Prostate gland (tissue), 2 donors: ENCODE measurements at regions not wholly inside any gene's neighbourhood (a gene's known extent, or its start where the extent isn't known, plus 50 kb on each side); places are given as distances from the start of the nearest gene placed in this dataset.

Experiments used
- DNase-seq: peaks from one replicate; pipeline ENCODE4 v3.0.0-alpha.2; 2019; ENCODE audit warnings: low spot score
- H3K27ac ChIP-seq, 2 donors: fragments of 200-600 bp; sonication (generic); 2 replicates each; pipeline ENCODE4 v1.5.1; 2017 to 2019
- H3K27me3 ChIP-seq: fragments of 200-600 bp; sonication (generic); replicated peaks from 2 replicates; pipeline ENCODE4 v1.5.1; 2019; ENCODE audit not compliant: insufficient read depth
- H3K36me3 ChIP-seq, 2 donors: fragments of 200-600 bp; sonication (generic); 1 replicate in 1 of 2; 2 replicates in 1 of 2; pipeline versions ENCODE4 v1.5.1 to v1.8.1; 2017 to 2019
- H3K4me1 ChIP-seq: fragments of 200-600 bp; sonication (generic); replicated peaks from 2 replicates; pipeline ENCODE4 v1.5.1; 2019
- H3K4me3 ChIP-seq, 2 donors: fragments of 200-600 bp; sonication (generic); 2 replicates each; pipeline ENCODE4 v1.5.1; 2017 to 2019
- H3K9me3 ChIP-seq: fragments of 200-600 bp; sonication (generic); 2 replicates; pipeline ENCODE4 v1.5.1; 2017
- POLR2A ChIP-seq: fragments of 450-650 bp; IDR thresholded peaks from one replicate; pipeline ENCODE4 v1.6.1; 2016; ENCODE audit warnings: antibody characterized with exemption, mild to moderate bottlenecking
- POLR2AphosphoS5 ChIP-seq: sonication (generic); formaldehyde crosslinking; IDR thresholded peaks from one replicate; pipeline ENCODE4 v1.6.1; 2017; ENCODE audit warnings: antibody characterized with exemption
- WGBS: methylation state at CpG from one replicate; pipeline ENCODE4 v1.1.5; 2018; 5-methylcytosine and 5-hydroxymethylcytosine counted together
- intact Hi-C: fragments of 100-400 bp; cut with DNase I; formaldehyde crosslinking; loops from one replicate; pipeline ENCODE4 v1.14.2; 2022
- TF ChIP-seq, protein P1 (sequence below), 4 experiments: fragments of 200-600 bp in 2 of 4; fragments of 450-650 bp in 2 of 4; sonication (generic) in 2 of 4; IDR thresholded peaks; 1 replicate in 3 of 4; 2 replicates in 1 of 4; pipeline ENCODE4 v1.5.1; 2016 to 2019; ENCODE audit warnings: antibody characterized with exemption in 4 of 4, mild to moderate bottlenecking in 2 of 4, moderate library complexity in 2 of 4

DNA sequence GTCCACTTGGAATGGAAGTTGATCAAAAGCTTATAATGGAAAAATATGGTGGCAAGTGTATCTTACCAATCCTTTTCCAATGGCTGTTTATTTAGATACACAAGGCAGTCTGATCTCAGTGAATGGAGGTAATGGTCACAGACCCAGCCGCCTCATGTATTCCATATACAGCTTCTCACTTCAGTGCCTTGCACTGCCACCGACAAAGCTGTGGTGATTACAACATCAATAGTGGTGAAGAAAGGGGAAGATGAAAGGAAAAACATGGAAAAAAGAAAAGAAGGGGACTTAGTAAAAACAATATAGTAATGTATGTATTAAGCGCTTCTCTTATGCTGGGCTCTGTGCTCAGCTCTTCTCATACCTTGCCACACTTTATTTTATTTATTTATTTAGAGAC lies 297.3 kb upstream of the RASA1 start:
- intact Hi-C loops = no loop called here

DNA sequence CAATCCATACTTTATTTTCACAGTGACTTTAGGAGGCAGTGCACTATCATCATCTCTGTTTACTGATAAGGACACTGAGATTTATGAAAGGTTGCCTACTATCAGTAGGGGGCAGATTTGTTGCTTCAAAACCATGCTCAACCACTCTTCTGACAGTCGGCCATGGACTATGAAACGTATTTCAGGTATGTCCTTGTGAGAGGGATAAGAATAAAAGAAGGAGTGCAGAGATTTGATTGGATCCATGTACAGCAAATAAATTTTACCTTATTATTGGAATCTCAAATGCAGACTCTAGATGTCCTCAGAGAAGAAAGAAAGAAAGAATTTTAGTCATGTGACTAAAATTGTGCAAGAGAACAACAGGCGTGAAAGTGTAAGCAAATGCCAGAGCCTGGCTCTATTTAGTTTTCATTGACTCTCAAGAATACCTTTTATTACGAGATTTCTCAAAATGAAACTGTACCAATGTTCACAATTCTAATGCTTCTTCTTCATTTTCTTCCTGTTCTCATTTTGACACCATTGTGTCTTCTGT lies 296.6 kb upstream of the RASA1 start:
- intact Hi-C loops = no loop called here
- TF ChIP-seq, protein P1, sequence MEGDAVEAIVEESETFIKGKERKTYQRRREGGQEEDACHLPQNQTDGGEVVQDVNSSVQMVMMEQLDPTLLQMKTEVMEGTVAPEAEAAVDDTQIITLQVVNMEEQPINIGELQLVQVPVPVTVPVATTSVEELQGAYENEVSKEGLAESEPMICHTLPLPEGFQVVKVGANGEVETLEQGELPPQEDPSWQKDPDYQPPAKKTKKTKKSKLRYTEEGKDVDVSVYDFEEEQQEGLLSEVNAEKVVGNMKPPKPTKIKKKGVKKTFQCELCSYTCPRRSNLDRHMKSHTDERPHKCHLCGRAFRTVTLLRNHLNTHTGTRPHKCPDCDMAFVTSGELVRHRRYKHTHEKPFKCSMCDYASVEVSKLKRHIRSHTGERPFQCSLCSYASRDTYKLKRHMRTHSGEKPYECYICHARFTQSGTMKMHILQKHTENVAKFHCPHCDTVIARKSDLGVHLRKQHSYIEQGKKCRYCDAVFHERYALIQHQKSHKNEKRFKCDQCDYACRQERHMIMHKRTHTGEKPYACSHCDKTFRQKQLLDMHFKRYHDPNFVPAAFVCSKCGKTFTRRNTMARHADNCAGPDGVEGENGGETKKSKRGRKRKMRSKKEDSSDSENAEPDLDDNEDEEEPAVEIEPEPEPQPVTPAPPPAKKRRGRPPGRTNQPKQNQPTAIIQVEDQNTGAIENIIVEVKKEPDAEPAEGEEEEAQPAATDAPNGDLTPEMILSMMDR (IDR thresholded peaks at IDR 0.05) = peak in 2 of 4 experiments; percentile 11 to 15
- TF ChIP-seq POLR2A = no peak
- 34% methylated on average over 4 of the region's 4 CpGs for WGBS

More for the DNA sequence above, 297.3 kb upstream of the RASA1 start:
- no peaks in the 10 kb centered on the region for H3K27me3 ChIP-seq
- no peaks in the 10 kb centered on the region for H3K4me1 ChIP-seq
- no peak overlapping the region for H3K27ac ChIP-seq
- no peak for DNase-seq
- no peaks in the 10 kb centered on the region for H3K36me3 ChIP-seq
- no peak overlapping the region for H3K4me3 ChIP-seq
- 87% methylated on average over 3 of the region's 3 CpGs for WGBS
- TF ChIP-seq POLR2A (no peak), POLR2AphosphoS5 (no peak)
- TF ChIP-seq, protein P1 (IDR thresholded peaks at IDR 0.05) = no peak
- H3K9me3 ChIP-seq = no peaks in the 10 kb centered on the region

DNA sequence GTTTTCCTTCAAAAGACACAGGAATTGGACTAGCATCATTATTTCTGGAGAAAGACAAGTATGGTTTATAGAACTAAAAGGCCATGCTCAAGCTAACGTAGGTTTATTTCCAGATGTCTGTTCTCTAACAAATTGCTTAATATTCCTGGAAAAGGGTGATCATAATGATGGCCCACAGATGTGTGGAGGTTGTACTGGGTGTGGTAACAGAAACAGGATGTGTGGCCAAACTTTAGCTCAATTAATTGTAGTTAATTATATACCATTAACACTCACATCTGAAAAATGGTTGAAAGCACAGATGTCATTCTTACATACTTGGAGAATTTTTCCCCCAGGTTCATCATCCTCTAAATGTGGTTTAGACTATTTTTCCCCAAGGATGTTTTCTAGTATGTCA lies 292.7 kb upstream of the RASA1 start:
- no peak for DNase-seq
- TF ChIP-seq POLR2A (no peak), POLR2AphosphoS5 (no peak)
- TF ChIP-seq, protein P1 (IDR thresholded peaks at IDR 0.05) = no peak
- Histone ChIP-seq H3K4me1 (no peaks in the 10 kb centered on the region), H3K27ac (no peak overlapping the region), H3K27me3 (no peaks in the 10 kb centered on the region), H3K4me3 (no peak overlapping the region), H3K36me3 (no peaks in the 10 kb centered on the region), H3K9me3 (no peaks in the 10 kb centered on the region)
- intact Hi-C loops = no loop called here
- 57% methylated on average over 1 of the region's 1 CpG for whole genome bisulfite sequencing

More for the DNA sequence above, 296.6 kb upstream of the RASA1 start:
- Histone ChIP-seq H3K9me3 (no peaks in the 10 kb centered on the region), H3K27ac (no peak overlapping the region), H3K27me3 (no peaks in the 10 kb centered on the region), H3K4me1 (no peaks in the 10 kb centered on the region), H3K36me3 (no peaks in the 10 kb centered on the region), H3K4me3 (no peak overlapping the region)
- no peak for DNase-seq

DNA sequence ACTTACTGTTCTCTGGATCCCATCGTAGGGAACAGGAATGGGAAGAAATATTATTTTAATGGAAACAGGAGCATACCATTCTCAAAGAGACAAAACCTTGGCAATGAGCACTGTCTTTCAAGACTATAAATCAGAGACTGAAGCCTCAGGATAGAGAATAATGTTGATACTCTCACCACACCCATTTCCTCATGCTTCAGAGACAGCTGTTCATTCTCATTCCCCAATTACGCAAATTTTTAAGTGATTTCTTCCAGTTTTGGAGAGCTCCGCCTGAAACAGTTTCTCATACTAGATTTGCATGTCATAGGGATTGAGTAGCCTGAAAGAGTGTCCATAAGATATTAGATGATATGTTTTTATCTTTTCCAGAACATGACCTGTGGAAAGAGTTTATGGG lies 290.5 kb upstream of the RASA1 start:
- TF ChIP-seq, protein P1 (IDR thresholded peaks at IDR 0.05) = no peak
- TF ChIP-seq POLR2A = no peak
- TF ChIP-seq POLR2AphosphoS5 = no peak
- no peaks in the 10 kb centered on the region for H3K36me3 ChIP-seq
- no peaks in the 10 kb centered on the region for H3K4me1 ChIP-seq
- H3K9me3 ChIP-seq = no peaks in the 10 kb centered on the region
- H3K27ac ChIP-seq = no peak overlapping the region
- DNase-seq = no peak
- intact Hi-C loops = no loop called here
- WGBS = 73% methylated on average over 3 of the region's 3 CpGs
- no peaks in the 10 kb centered on the region for H3K27me3 ChIP-seq
- no peak overlapping the region for H3K4me3 ChIP-seq

DNA sequence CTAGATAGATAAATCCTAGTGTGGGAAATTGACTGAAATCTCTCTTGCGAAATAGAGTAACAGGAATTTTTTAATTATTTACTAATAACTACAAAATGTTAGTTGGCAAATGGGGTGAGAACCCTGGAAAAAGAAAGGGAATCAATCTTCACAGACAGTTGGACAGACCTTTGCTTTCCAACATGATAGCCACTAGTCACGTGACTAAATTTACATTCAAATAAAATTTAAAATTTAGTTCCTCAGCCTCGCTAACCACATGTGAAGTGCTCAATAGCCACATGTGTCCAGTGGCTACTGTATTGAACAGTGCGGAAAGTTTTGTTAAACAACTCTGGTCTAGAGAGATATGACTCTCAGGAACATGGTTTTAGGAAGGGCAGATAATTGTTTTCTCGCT lies 289.9 kb upstream of the RASA1 start:
- H3K27me3 ChIP-seq = no peaks in the 10 kb centered on the region
- no peaks in the 10 kb centered on the region for H3K9me3 ChIP-seq
- H3K27ac ChIP-seq = no peak overlapping the region
- TF ChIP-seq POLR2AphosphoS5 = no peak
- TF ChIP-seq, protein P1 (IDR thresholded peaks at IDR 0.05) = no peak
- no peaks in the 10 kb centered on the region for H3K4me1 ChIP-seq
- DNase-seq = no peak
- intact Hi-C loops = no loop called here
- H3K4me3 ChIP-seq = no peak overlapping the region
- H3K36me3 ChIP-seq = no peaks in the 10 kb centered on the region
- 92% methylated on average over 5 of the region's 5 CpGs for WGBS
